Transverse colon (tissue), 4 donors: ENCODE measurements at regions not wholly inside any gene's neighbourhood (a gene's known extent, or its start where the extent isn't known, plus 50 kb on each side); places are given as distances from the start of the nearest gene placed in this dataset.

Experiments used
- DNase-seq: peaks from one replicate; pipeline ENCODE4 v3.0.0-alpha.2; 2019
- H3K27ac ChIP-seq, 4 donors: fragments of 200-600 bp; sonication (generic); 2 replicates each; pipeline ENCODE4 v1.5.1; 2016 to 2018; ENCODE audit warnings: inconsistent platforms in 4 of 4
- H3K27me3 ChIP-seq: fragments of 200-600 bp; sonication (generic); 2 replicates; pipeline ENCODE4 v1.5.1; 2017; ENCODE audit warnings: inconsistent platforms
- H3K36me3 ChIP-seq, 4 donors: fragments of 200-600 bp; sonication (generic); 2 replicates each; pipeline ENCODE4 v1.5.1; 2017 to 2019; ENCODE audit warnings: inconsistent platforms in 4 of 4
- H3K4me1 ChIP-seq, 4 donors: fragments of 200-600 bp; sonication (generic); 2 replicates each; pipeline ENCODE4 v1.5.1; 2017 to 2020; ENCODE audit warnings: inconsistent platforms in 4 of 4
- H3K4me3 ChIP-seq, 4 donors: fragments of 200-600 bp; sonication (generic); 1 replicate in 1 of 4; 2 replicates in 3 of 4; pipeline versions ENCODE4 v1.5.1 to v1.6.1; 2017 to 2019; ENCODE audit warnings: inconsistent platforms in 4 of 4
- H3K9me3 ChIP-seq, 2 donors: fragments of 200-600 bp; sonication (generic); 2 replicates each; pipeline ENCODE4 v1.5.1; 2017 to 2019; ENCODE audit warnings: inconsistent platforms in 2 of 2
- CTCF ChIP-seq, 5 experiments: fragments of 200-600 bp in 3 of 5; fragments of 450-650 bp in 2 of 5; sonication (generic) in 3 of 5; IDR thresholded peaks; 1 replicate in 2 of 5; 2 replicates in 3 of 5; pipeline ENCODE4 v1.5.1; 2016 to 2017; ENCODE audit warnings: antibody characterized with exemption in 5 of 5, inconsistent platforms in 3 of 5, mild to moderate bottlenecking in 2 of 5, moderate library complexity in 1 of 5
- EP300 ChIP-seq: sonication (generic); formaldehyde crosslinking; IDR thresholded peaks from one replicate; pipeline ENCODE4 v1.6.1; 2017; ENCODE audit warnings: antibody characterized with exemption, low read depth
- POLR2A ChIP-seq: fragments of 450-650 bp; IDR thresholded peaks from one replicate; pipeline ENCODE4 v1.6.1; 2016; ENCODE audit warnings: antibody characterized with exemption, mild to moderate bottlenecking, moderate library complexity
- POLR2AphosphoS5 ChIP-seq, 3 donors: sonication (generic); formaldehyde crosslinking; IDR thresholded peaks; one replicate each; pipeline ENCODE4 v1.6.1; 2016; ENCODE audit warnings: antibody characterized with exemption in 3 of 3
- WGBS, 2 donors: methylation state at CpG; one replicate each; pipeline ENCODE4 v1.1.5; 2018; ENCODE audit warnings: low coverage in 1 of 2; 5-methylcytosine and 5-hydroxymethylcytosine counted together
- in situ Hi-C, 4 donors: fragments of 200-750 bp; cut with MboI; loops; one replicate each; pipeline versions ENCODE4 v1.15.0 to v1.15.1; 2017; ENCODE audit warnings: low sequenced_read_pairs in 3 of 4, low pct_ligation_motif_present in 1 of 4, low pct_unique_long_range_greater_than_20kb in 1 of 4
- intact Hi-C: fragments of 100-400 bp; cut with DNase I; formaldehyde crosslinking; loops from one replicate; pipeline ENCODE4 v1.15.1; 2023; ENCODE audit warnings: low total_unique reads

- WGBS, 2 donors, result 89% methylated on average over 13 of the region's 13 CpGs; no CpG with 5 or more reads in 1 of the 2 donors
Observed at GRCh38 chr10:131675104-131675503, 225.7 kb upstream of the PPP2R2D start.

GRCh38 chr10:131676046-131676799, 224.6 kb upstream of the PPP2R2D start:
- Histone ChIP-seq H3K36me3 (no peaks in the 10 kb centered on the region), H3K27ac (no peak overlapping the region), H3K4me3 (no peak overlapping the region), H3K27me3 (no peaks in the 10 kb centered on the region), H3K4me1 (no peaks in the 10 kb centered on the region), H3K9me3 (no peaks in the 10 kb centered on the region)
- in situ Hi-C loops, result no loop called here
- intact Hi-C loops, result no loop called here
- TF ChIP-seq POLR2AphosphoS5 (IDR thresholded peaks at IDR 0.05) (no peak), EP300 (no peak), CTCF (IDR thresholded peaks at IDR 0.05) (no peak), POLR2A (no peak)
- DNase-seq, result no peak
- 82 to 83% methylated on average over 18 to 28 of the region's 28 CpGs for WGBS, 2 donors

More at GRCh38 chr10:131675104-131675503, 225.7 kb upstream of the PPP2R2D start:
- Histone ChIP-seq H3K9me3 (no peaks in the 10 kb centered on the region), H3K27me3 (no peaks in the 10 kb centered on the region), H3K27ac (no peak overlapping the region), H3K4me3 (no peak overlapping the region), H3K4me1 (no peaks in the 10 kb centered on the region), H3K36me3 (no peaks in the 10 kb centered on the region)
- in situ Hi-C loops (no loop called here), intact Hi-C loops (no loop called here)
- no peak for DNase-seq
- TF ChIP-seq POLR2AphosphoS5 (IDR thresholded peaks at IDR 0.05) (no peak), EP300 (no peak), POLR2A (no peak), CTCF (IDR thresholded peaks at IDR 0.05) (no peak)

GRCh38 chr10:131676800-131677421, 223.9 kb upstream of the PPP2R2D start:
- Histone ChIP-seq H3K27me3 (no peaks in the 10 kb centered on the region), H3K4me3 (no peak overlapping the region), H3K36me3 (no peaks in the 10 kb centered on the region), H3K27ac (no peak overlapping the region), H3K9me3 (no peaks in the 10 kb centered on the region), H3K4me1 (no peaks in the 10 kb centered on the region)
- 56% methylated on average over 19 of the region's 19 CpGs; no CpG with 5 or more reads in 1 of the 2 donors for WGBS, 2 donors
- DNase-seq, result no peak
- in situ Hi-C loops (no loop called here), intact Hi-C loops (no loop called here)
- TF ChIP-seq CTCF (IDR thresholded peaks at IDR 0.05), result no peak
- no peak for TF ChIP-seq POLR2A
- TF ChIP-seq EP300, result no peak
- TF ChIP-seq POLR2AphosphoS5 (IDR thresholded peaks at IDR 0.05), result no peak

- in situ Hi-C loops, result no loop called here
- H3K27me3 ChIP-seq, result no peaks in the 10 kb centered on the region
- no peak overlapping the region for H3K4me3 ChIP-seq
- no peak for TF ChIP-seq POLR2A
- TF ChIP-seq EP300, result no peak
- TF ChIP-seq CTCF (IDR thresholded peaks at IDR 0.05), result no peak
- no peak for TF ChIP-seq POLR2AphosphoS5 (IDR thresholded peaks at IDR 0.05)
- H3K9me3 ChIP-seq, result no peaks in the 10 kb centered on the region
- 68% methylated on average over 8 of the region's 8 CpGs; no CpG with 5 or more reads in 1 of the 2 donors for WGBS, 2 donors
- no peaks in the 10 kb centered on the region for H3K4me1 ChIP-seq
- no peak for DNase-seq
- no peaks in the 10 kb centered on the region for H3K36me3 ChIP-seq
- intact Hi-C loops, result no loop called here
- H3K27ac ChIP-seq, result no peak overlapping the region
Observed at GRCh38 chr10:131677671-131678070, 223.1 kb upstream of the PPP2R2D start.
